ENCODE measurements at regions not wholly inside any gene's neighbourhood (a gene's known extent, or its start where the extent isn't known, plus 50 kb on each side); places are given as distances from the start of the nearest gene placed in this dataset.

GRCh38 chr16:48948911-48949310, 332.7 kb downstream of the CBLN1 start:
- TF ChIP-seq CTCF (IDR thresholded peaks at IDR 0.05) (no peak), POLR2AphosphoS5 (IDR thresholded peaks at IDR 0.05) (no peak), POLR2A (IDR thresholded peaks at IDR 0.05; ENCODE audit: low read depth) (no peak), EP300 (IDR thresholded peaks at IDR 0.05) (no peak)
